Stimulated activated CD8-positive, alpha-beta memory T cell treated with anti-CD3 and anti-CD28 coated beads, Interleukin-15, amount 100 ng/mL, for 1 hour (primary cell): ENCODE measurements at regions not wholly inside any gene's neighbourhood (a gene's known extent, or its start where the extent isn't known, plus 50 kb on each side); places are given as distances from the start of the nearest gene placed in this dataset.
"Not testable (repeated sequence)": the region's sequence is repeated elsewhere in the genome, so short reads cannot be mapped to it uniquely, and the experiment has no call there.

Experiments
- DNase-seq: peaks from one replicate; pipeline ENCODE4 v3.0.0-alpha.2; 2020; ENCODE audit warnings: low read depth

- DNase-seq: no peak
Observed at GRCh38 chr18:1133541-1133940, 228.9 kb downstream of the ADCYAP1 start.

- DNase-seq: no peak
Observed at GRCh38 chr18:1147730-1148129, 243.1 kb downstream of the ADCYAP1 start.

- no peak for DNase-seq
Observed at GRCh38 chr18:1149709-1150108, 245.0 kb downstream of the ADCYAP1 start.

GRCh38 chr18:1150344-1150743, 245.7 kb downstream of the ADCYAP1 start:
- no peak for DNase-seq

GRCh38 chr18:1152958-1153357, 248.3 kb downstream of the ADCYAP1 start:
- DNase-seq: not testable (repeated sequence)

GRCh38 chr18:1173593-1173992, 268.9 kb downstream of the ADCYAP1 start:
- DNase-seq: no peak

- no peak for DNase-seq
Observed at GRCh38 chr18:1177232-1177631, 272.6 kb downstream of the ADCYAP1 start.

- DNase-seq: no peak
Observed at GRCh38 chr18:1191341-1191740, 286.7 kb downstream of the ADCYAP1 start.

GRCh38 chr18:1213126-1213525, 308.5 kb downstream of the ADCYAP1 start:
- no peak for DNase-seq

- no peak for DNase-seq
Observed at GRCh38 chr18:1222880-1223279, 318.2 kb downstream of the ADCYAP1 start.

- no peak for DNase-seq
Observed at GRCh38 chr18:1227025-1227424, 322.4 kb downstream of the ADCYAP1 start.

- DNase-seq: no peak
Observed at GRCh38 chr18:1229634-1230033, 325.0 kb downstream of the ADCYAP1 start.

- DNase-seq: no peak
Observed at GRCh38 chr18:1232867-1233266, 328.2 kb downstream of the ADCYAP1 start.

- no peak for DNase-seq
Observed at GRCh38 chr18:1240701-1241100, 336.0 kb downstream of the ADCYAP1 start.

- no peak for DNase-seq
Observed at GRCh38 chr18:1244397-1245122, 339.9 kb downstream of the ADCYAP1 start.

GRCh38 chr18:1246827-1247226, 342.2 kb downstream of the ADCYAP1 start:
- DNase-seq: no peak

GRCh38 chr18:1252534-1252933, 347.9 kb downstream of the ADCYAP1 start:
- DNase-seq: no peak

GRCh38 chr18:1252936-1253335, 348.3 kb downstream of the ADCYAP1 start:
- no peak for DNase-seq

GRCh38 chr18:1253827-1254226, 349.2 kb downstream of the ADCYAP1 start:
- DNase-seq: no peak

- DNase-seq: no peak
Observed at GRCh38 chr18:1261054-1261453, 356.4 kb downstream of the ADCYAP1 start.

- DNase-seq: no peak
Observed at GRCh38 chr18:1267021-1267420, 362.4 kb downstream of the ADCYAP1 start.

- no peak for DNase-seq
Observed at GRCh38 chr18:1270081-1270480, 365.4 kb downstream of the ADCYAP1 start.

- DNase-seq: no peak
Observed at GRCh38 chr18:1273469-1273868, 368.8 kb downstream of the ADCYAP1 start.

- no peak for DNase-seq
Observed at GRCh38 chr18:1292167-1292566, 387.5 kb downstream of the ADCYAP1 start.
